Stomach (tissue), 8 donors: ENCODE measurements at regions not wholly inside any gene's neighbourhood (a gene's known extent, or its start where the extent isn't known, plus 50 kb on each side); places are given as distances from the start of the nearest gene placed in this dataset.

Experiments
- DNase-seq, 2 donors: peaks; one replicate each; pipeline versions ENCODE4 v3.0.0 to v3.0.0-alpha.2; 2013 to 2019
- H3K27ac ChIP-seq, 5 donors: fragments of 200-600 bp in 4 of 5; sonication (generic) in 4 of 5; one replicate each; pipeline ENCODE4 v1.5.1; 2013 to 2019; ENCODE audit warnings: mild to moderate bottlenecking in 1 of 5, moderate library complexity in 1 of 5
- H3K27me3 ChIP-seq, 3 donors: fragments of 200-600 bp; sonication (generic); one replicate each; pipeline ENCODE4 v1.5.1; 2017 to 2019; ENCODE audit warnings: mixed run types in 1 of 3
- H3K36me3 ChIP-seq, 4 donors: fragments of 200-600 bp; sonication (generic); 1 replicate in 3 of 4; 2 replicates in 1 of 4; pipeline ENCODE4 v1.5.1; 2016 to 2019
- H3K4me1 ChIP-seq, 4 donors: fragments of 200-600 bp; sonication (generic); one replicate each; pipeline ENCODE4 v1.5.1; 2016 to 2019
- H3K4me3 ChIP-seq, 4 donors: fragments of 200-600 bp; sonication (generic) in 3 of 4; one replicate each; pipeline ENCODE4 v1.5.1; 2016 to 2019; ENCODE audit warnings: mild to moderate bottlenecking in 1 of 4
- H3K9me3 ChIP-seq, 4 donors: fragments of 200-600 bp; sonication (generic); one replicate each; pipeline ENCODE4 v1.5.1; 2016 to 2019
- EP300 ChIP-seq: sonication (generic); formaldehyde crosslinking; IDR thresholded peaks from one replicate; pipeline ENCODE4 v1.6.1; 2017; ENCODE audit warnings: antibody characterized with exemption
- POLR2A ChIP-seq, 4 donors: fragments of 450-650 bp; IDR thresholded peaks; one replicate each; pipeline ENCODE4 v1.6.1; 2016; ENCODE audit warnings: antibody characterized with exemption in 4 of 4, control low read depth in 2 of 4, mild to moderate bottlenecking in 1 of 4, moderate library complexity in 1 of 4
- POLR2AphosphoS5 ChIP-seq, 3 donors: sonication (generic); formaldehyde crosslinking; IDR thresholded peaks; one replicate each; pipeline ENCODE4 v1.6.1; 2016; ENCODE audit warnings: antibody characterized with exemption in 3 of 3
- WGBS, 5 donors: extraction: QIAGEN DNeasy Blood & Tissue Kit in 3 of 5; methylation state at CpG; one replicate each; pipeline versions ENCODE4 v1.1.5 to v1.1.7; 2013 to 2018; 5-methylcytosine and 5-hydroxymethylcytosine counted together
- intact Hi-C: fragments of 100-400 bp; cut with DNase I; formaldehyde crosslinking; loops from one replicate; pipeline ENCODE4 v1.15.1; 2023; ENCODE audit warnings: low total_unique reads
- TF ChIP-seq, protein P1 (sequence below), 7 experiments: fragments of 450-650 bp in 4 of 7; fragments of 200-600 bp in 3 of 7; sonication (generic) in 3 of 7; IDR thresholded peaks; one replicate each; pipeline ENCODE4 v1.5.1; 2016 to 2019; ENCODE audit warnings: antibody characterized with exemption in 7 of 7, control low read depth in 2 of 7, mild to moderate bottlenecking in 1 of 7
- donor health status: healthy with polysubstance abuse.
- donor health status: Bipolar disorder and iron deficiency.
- donor health status: healthy.

DNA sequence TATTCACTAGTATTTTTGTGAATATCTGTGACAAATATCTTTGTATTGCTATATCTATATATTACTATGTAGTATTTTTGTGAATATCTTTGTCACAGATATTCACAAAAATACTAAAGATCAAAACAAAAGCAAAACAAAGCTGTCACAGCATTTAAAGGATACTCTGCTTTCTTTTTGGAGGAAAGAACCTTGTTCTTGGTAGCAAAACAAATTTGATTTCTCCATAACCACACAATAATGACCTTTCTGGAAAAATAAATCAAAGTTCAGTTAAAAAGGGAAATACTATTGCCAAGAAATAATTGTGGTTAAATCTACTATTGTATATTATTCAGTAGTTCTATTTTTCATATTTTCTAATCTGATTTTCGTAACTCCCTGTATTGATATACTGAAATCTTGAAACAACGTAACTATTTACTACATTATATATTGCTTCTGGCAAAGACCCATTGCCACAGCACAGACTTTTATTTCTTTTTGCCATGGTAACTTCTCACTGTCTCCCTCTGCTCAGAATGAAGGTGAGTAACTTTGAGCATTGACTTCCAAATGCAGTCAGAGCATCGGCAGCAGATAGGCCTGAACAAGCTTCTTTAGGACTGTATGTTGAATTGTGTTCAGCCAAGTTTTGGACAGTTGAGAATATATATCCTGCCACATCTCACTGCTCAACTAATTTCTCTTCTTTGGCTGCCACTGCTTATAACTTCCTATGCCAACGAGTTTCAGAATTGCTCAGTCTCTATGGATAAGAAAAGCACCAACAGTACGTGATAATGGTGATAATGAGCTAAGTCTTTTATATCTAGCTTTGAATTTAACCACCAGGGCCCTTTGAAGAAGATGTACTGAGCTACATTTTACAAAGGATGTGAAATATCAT lies 1097.2 kb upstream of the GJE1 start:
- intact Hi-C loops: no loop called here
- Histone ChIP-seq H3K4me3 (no peak overlapping the region), H3K4me1 (no peaks in the 10 kb centered on the region), H3K36me3 (no peaks in the 10 kb centered on the region), H3K27ac (no peak overlapping the region), H3K27me3 (no peaks in the 10 kb centered on the region), H3K9me3 (peaks cover 0 to 8% (median under 1%) of the 10 kb centered on the region in 4 donors)
- no peak for DNase-seq
- TF ChIP-seq POLR2AphosphoS5 (IDR thresholded peaks at IDR 0.05) (no peak), POLR2A (IDR thresholded peaks at IDR 0.05) (no peak), EP300 (no peak)
- TF ChIP-seq, protein P1, sequence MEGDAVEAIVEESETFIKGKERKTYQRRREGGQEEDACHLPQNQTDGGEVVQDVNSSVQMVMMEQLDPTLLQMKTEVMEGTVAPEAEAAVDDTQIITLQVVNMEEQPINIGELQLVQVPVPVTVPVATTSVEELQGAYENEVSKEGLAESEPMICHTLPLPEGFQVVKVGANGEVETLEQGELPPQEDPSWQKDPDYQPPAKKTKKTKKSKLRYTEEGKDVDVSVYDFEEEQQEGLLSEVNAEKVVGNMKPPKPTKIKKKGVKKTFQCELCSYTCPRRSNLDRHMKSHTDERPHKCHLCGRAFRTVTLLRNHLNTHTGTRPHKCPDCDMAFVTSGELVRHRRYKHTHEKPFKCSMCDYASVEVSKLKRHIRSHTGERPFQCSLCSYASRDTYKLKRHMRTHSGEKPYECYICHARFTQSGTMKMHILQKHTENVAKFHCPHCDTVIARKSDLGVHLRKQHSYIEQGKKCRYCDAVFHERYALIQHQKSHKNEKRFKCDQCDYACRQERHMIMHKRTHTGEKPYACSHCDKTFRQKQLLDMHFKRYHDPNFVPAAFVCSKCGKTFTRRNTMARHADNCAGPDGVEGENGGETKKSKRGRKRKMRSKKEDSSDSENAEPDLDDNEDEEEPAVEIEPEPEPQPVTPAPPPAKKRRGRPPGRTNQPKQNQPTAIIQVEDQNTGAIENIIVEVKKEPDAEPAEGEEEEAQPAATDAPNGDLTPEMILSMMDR (IDR thresholded peaks at IDR 0.05): no peak
- WGBS, 5 donors: 65 to 80% (median 76%) methylated on average over 5 of the region's 5 CpGs

DNA sequence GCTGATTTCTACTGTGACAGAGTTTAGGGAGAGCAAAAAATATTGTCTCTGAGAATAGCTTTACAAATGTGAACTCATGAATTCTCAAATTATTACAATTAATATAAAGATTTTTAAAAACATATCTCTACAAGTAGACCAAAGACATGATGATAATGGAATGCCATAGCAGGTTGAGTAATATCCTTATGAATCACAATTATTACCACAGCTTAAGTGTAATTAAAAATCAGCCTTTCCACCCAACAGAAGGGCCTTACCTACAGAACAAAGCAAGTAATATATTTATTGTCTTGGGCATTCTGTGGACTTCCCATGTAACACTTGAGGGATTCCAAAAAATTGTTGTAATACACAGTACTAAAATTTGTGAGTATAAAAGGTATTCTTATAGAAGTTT lies 1099.6 kb upstream of the GJE1 start:
- Histone ChIP-seq H3K4me3 (no peak overlapping the region), H3K4me1 (no peaks in the 10 kb centered on the region), H3K36me3 (no peaks in the 10 kb centered on the region), H3K27me3 (no peaks in the 10 kb centered on the region), H3K9me3 (no peaks in the 10 kb centered on the region), H3K27ac (no peak overlapping the region)
- TF ChIP-seq POLR2AphosphoS5 (IDR thresholded peaks at IDR 0.05) (no peak), POLR2A (IDR thresholded peaks at IDR 0.05) (no peak), EP300 (no peak)
- TF ChIP-seq, protein P1 (IDR thresholded peaks at IDR 0.05): no peak
- intact Hi-C loops: no loop called here
- no peak for DNase-seq

DNA sequence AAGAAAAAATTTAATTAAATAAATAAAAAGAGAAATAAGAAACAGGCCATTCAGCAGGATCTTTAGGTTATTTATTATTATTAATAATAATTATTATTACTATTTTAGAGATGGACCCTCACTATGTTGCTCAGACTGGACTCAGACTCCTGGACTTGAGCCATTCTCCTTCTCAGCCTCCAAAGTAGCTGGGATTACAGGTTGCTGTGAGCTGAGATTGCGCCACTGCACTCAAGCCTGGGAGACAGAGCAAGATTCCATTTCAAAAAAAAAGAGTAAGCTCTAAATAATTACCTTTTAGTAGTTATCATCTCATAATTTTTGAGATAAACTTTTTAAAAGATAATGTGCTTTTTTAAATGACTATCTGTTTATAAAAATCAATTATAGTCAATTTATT lies 1102.8 kb upstream of the GJE1 start:
- Histone ChIP-seq H3K27me3 (no peaks in the 10 kb centered on the region), H3K27ac (no peak overlapping the region), H3K4me1 (peaks cover 0 to 5% (median 2%) of the 10 kb centered on the region in 4 donors), H3K9me3 (no peaks in the 10 kb centered on the region), H3K4me3 (no peak overlapping the region), H3K36me3 (no peaks in the 10 kb centered on the region)
- 79 to 97% (median 95%) methylated on average over 1 of the region's 1 CpG for WGBS, 5 donors
- intact Hi-C loops: no loop called here
- DNase-seq: no peak
- TF ChIP-seq POLR2AphosphoS5 (IDR thresholded peaks at IDR 0.05): no peak
- TF ChIP-seq, protein P1 (IDR thresholded peaks at IDR 0.05): no peak
- no peak for TF ChIP-seq EP300
- TF ChIP-seq POLR2A (IDR thresholded peaks at IDR 0.05): no peak

DNA sequence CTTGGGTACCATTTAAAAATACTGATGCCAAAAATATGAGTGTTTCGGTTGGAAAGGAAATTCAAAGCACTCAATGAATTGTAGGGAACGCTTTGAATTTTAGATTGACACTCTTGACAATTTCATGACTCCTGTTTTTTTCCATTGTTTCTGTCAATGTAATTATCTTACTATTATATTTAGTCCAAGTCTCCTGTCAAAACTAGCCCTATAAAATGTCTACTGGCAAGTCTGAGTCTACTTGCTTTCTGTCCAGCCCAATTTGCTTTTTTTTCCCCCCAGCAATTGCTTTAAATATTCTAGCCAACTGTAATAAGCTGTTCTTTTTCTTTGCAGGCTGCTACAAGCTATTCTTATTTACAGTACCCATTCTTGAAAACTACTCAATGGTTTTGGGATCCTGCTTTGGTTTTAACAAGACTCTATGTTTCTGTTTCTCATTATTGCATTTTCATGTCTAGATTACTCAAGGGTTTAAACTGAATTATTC lies 1103.9 kb upstream of the GJE1 start:
- H3K27me3 ChIP-seq: no peaks in the 10 kb centered on the region
- H3K4me3 ChIP-seq: no peak overlapping the region
- 42 to 78% (median 47%) methylated on average over 2 of the region's 2 CpGs for WGBS, 5 donors
- H3K27ac ChIP-seq: no peak overlapping the region
- no peaks in the 10 kb centered on the region for H3K9me3 ChIP-seq
- peaks cover 0 to 5% (median 2%) of the 10 kb centered on the region in 4 donors for H3K4me1 ChIP-seq
- H3K36me3 ChIP-seq: no peaks in the 10 kb centered on the region
- TF ChIP-seq, protein P1 (IDR thresholded peaks at IDR 0.05): no peak
- TF ChIP-seq POLR2A (IDR thresholded peaks at IDR 0.05) (no peak), EP300 (no peak), POLR2AphosphoS5 (IDR thresholded peaks at IDR 0.05) (no peak)
- intact Hi-C loops: no loop called here
- no peak for DNase-seq
